ENCODE measurements at regions not wholly inside any gene's neighbourhood (a gene's known extent, or its start where the extent isn't known, plus 50 kb on each side); places are given as distances from the start of the nearest gene placed in this dataset.

DNA sequence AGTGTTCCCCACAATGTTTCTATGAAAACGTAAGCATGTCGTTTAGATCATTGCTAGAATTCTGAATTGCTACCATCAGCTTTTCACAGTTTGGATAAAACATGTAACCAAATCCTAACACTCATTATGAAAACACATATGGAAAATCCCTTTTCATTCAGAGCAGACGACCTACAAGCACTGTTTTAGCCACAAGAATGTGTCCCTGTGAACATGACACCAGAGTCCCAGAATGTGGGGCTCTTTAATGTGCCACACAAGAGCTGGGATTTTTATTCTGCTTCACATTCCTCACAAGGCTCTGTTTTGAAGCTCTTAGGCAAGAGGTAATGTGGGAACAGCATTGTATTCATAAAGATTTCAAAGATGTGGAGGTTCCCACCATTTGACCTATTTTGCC lies 141.1 kb upstream of the CITED2 start:
- no peak for DNase-seq (ENCODE audit: low read depth in 4 of 4, low spot score in 3 of 4)

- no peak for DNase-seq (ENCODE audit: low read depth in 4 of 4, low spot score in 3 of 4)
Observed at GRCh38 chr6:139514819-139515218, 140.4 kb upstream of the CITED2 start.

DNA sequence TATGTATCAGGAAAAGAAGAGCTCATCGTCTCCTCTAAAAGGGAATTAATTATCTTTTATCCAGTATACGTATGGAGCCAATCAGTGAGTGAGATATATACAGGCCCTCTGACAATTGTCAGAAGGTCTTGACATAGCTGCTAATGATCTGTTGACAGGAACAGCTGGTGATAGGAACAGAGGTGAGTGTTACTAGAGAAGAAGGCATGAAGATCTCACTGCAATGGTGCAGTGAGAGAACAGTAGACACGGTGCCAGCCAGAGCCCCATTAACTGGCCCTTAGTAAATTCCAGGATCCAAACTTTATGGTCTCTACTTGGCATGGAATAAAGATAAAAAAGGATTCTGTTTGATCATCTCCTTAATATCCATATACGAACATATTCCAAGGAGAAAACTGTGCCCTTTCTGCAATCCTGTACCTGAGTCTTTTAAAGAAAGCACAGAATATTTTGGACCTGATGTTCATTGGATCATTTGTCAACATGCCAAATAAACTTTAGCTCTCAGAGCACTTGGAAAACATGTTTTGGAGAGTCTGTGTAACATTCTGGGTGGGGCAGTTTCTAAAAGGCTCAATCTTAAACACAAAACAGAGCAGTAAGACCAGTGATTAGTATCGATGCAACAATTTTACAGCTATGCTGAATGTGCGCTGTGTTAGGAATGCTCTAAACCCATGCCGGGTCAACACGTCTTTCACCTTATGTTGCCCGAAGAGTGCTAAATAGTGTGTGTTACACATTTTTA lies 135.8 kb upstream of the CITED2 start:
- DNase-seq (ENCODE audit: low read depth in 4 of 4, low spot score in 3 of 4), result no peak

DNA sequence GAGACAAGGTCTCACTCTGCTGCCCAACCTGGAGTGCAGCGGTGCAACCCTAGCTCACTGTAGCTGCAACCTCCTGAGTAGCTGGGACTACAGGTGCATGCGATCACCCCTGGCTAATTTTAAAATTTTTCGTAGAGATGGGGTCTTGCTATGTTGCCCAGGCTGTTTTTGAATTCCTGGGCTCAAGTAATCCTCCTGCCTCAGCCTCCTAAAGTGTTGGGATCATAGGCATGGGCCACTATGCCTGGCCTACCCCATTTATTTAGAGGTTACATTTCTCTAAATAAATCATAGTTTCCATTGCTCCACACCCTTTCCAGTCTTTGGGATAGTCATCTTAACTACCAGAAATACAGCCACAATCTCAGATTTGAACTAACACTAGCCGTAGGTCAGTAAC lies 134.7 kb upstream of the CITED2 start:
- no peak for DNase-seq (ENCODE audit: low read depth in 4 of 4, low spot score in 3 of 4)

DNA sequence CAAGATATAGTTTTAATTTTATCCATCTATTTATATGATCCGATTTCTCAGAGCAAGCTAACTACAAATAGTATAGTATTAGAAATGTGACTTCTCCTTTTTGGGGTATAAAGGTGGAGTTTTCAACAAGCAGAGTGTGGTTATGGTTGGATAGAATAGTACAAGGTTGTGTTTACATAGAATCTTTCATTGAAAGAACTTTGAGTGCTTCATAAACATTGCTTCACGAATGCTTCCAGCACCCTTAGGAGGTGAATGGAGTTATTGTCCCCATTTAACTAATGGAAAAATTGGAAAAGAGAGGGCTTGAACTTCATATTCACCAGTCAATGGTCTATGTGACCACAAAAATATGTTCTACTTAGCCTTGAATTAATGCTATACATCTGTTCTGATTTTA lies 134.1 kb upstream of the CITED2 start:
- no peak for DNase-seq (ENCODE audit: low read depth in 4 of 4, low spot score in 3 of 4)

GRCh38 chr6:139508023-139508422 lies 133.6 kb upstream of the CITED2 start:
- no peak for DNase-seq (ENCODE audit: low read depth in 4 of 4, low spot score in 3 of 4)

DNA sequence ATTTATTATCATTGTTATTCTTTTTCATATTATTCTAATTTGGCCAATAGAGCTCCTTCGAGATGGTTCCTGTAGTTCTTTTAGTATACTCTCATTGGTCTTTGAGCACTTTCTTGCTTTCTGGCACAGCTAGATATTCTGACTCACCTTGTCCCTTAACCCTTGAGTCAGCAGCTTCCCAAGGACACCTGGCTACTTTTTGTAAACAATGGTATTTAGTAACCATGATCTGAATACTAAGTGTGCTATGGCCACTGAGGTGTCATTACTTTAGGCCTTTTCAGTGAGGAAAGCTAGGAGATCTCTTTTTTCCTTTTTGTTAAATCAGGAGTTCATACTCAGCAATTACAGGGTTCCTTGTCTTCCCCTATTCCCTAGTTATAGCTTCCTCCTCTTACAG lies 126.5 kb upstream of the CITED2 start:
- no peak for DNase-seq (ENCODE audit: low read depth in 4 of 4, low spot score in 3 of 4)

- no peak for DNase-seq (ENCODE audit: low read depth in 4 of 4, low spot score in 3 of 4)
Observed at GRCh38 chr6:139498715-139499114, 124.3 kb upstream of the CITED2 start.

GRCh38 chr6:139497345-139497961 lies 123.0 kb upstream of the CITED2 start:
- no peak for DNase-seq (ENCODE audit: low read depth in 4 of 4, low spot score in 3 of 4)

DNA sequence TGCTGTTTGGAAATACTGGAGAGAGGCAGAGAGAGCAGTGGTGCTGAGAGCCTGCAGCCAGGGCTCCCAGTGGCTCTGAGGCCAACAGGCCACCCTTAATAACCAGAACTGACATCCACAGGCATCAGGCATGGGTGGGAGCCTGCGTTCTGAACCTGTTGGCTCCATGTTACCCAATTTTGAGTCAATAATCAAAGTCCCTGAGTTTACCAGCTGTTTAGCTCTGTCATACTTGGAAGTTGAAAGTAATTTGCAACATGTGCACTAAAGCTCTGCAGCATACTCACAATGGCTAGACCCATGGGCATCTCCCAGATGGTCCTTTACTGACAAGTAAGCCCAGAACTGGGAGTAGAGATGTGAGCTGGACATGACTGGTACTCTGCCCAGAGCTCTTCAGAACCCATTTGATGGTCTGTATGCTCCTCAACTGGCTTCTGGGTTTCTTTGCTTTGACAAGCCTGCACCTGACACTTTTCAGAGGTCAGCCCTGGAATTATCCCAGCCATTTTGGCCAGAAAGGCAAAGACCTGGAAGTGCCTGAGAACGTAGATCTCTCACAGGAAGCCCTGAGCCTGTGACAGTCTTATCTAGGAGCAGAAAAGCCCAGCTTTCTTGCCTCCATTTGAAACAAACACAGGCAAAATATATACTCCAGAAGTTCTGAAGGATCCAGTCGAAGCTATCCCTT lies 122.4 kb upstream of the CITED2 start:
- DNase-seq (ENCODE audit: low read depth in 4 of 4, low spot score in 3 of 4), result no peak

DNA sequence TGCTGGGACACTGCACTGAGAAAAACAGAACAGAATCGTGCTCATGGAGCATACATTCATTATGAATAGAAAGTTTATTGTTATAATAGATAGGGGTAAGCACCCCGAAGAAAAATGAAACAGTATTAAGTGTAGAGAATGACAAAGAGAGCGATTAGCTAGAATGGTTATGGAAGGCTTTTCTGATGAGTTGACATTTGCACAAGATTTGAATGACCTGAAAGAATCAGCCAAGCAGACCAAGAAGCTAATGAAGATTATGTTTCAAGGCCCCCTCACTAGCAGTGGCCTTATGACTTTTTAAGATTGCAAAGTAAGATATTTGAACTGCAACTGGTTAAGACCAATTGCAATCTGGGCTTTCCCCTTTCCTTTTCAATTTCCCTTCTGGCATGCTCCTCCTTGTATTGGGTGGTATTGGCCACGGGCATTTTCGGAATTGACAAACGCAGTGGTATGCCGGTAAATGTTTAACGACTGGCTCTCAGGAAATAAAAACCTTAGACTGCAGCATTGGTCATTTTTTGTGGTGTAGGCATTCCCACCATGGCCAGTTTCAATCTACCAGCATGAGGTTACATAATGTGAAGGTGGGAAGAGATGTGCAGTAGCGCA lies 120.0 kb upstream of the CITED2 start:
- no peak for DNase-seq (ENCODE audit: low read depth in 4 of 4, low spot score in 3 of 4)

DNA sequence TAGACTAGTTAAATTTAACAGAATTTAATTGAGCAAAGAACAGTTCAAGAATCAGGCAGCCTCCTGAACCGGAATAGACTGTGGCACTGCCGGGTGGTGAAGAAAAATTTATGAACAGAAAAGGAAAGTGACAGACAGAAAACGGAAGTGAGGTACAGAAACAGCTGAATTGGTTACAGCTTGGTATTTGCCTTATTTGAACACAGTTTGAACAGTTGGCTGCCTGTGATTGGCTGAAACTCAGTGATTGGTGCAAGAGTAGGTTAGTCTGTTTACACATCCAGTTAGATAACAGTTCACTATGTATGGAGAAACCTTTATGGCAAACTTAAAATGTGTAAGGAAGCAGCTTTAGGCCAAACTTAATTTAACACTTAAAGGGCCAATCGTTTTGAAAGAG lies 116.0 kb upstream of the CITED2 start:
- no peak for DNase-seq (ENCODE audit: low read depth in 4 of 4, low spot score in 3 of 4)

DNA sequence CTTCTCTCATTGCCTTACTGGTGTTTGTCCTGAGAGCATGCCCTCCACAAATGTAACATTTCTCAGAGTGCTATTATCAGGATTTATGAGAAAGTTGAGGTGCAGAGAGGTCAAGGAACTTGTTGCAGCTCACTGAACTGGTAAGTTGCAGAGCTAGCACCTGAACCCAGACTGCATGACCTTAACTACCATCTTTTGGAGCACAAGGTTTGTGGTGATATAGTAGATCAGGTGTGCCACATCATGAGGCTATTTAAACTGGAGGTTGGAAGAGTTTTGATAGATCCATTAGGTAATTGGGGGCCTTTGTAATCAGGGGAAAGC lies 112.0 kb upstream of the CITED2 start:
- no peak for DNase-seq (ENCODE audit: low read depth in 4 of 4, low spot score in 3 of 4)

DNA sequence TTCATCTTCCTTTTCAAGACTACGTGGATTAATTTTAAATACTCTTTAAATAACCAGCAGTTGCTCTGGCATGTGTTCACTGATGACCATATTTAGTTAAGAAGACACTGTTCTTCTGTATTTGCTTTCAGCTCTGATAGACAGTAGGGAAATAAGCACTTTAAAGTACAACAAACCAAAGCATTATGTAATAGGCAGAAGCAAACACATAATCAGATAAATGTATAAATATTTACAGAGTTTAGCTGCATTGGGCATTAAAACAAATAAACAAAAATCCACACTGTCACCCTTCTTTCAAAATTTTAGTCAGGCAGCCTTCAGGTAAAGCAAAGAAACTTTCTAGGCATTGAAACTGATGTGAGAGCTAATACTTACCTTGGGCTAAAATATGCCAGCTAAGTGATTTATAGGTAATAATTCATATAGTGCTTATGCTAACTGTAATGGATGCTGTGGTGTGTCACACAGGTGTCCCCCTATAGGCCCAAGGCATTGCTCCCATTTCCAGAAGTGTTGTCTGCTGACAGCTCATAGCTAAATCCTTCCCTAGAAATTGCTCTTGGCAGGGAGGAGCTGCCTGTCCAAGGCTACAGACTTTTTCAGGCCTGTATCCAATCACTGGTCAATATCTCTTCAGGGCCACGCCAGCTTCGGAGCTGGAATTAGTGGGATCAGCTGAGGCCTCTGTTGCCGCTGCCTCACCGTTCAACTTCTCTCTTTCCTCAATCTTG lies 111.5 kb upstream of the CITED2 start:
- DNase-seq (ENCODE audit: low read depth in 4 of 4, low spot score in 3 of 4), result no peak

DNA sequence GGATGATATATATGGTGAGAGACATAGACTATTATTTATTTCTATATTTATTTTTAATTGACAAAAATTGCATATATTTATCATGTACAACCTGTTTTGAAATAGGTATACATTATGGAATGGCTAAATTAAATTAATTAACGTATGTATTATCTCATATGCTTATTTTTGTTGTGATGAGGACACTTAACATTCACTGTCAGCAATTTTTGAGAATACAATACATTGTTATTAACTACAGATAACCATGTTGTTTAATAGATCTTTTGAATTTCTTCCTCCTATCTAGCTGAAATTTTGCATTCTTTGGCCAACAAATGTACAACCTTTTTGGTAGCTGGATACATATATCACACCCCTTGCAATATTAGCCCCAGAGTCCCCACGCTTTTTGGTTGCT lies 110.7 kb upstream of the CITED2 start:
- no peak for DNase-seq (ENCODE audit: low read depth in 4 of 4, low spot score in 3 of 4)

DNA sequence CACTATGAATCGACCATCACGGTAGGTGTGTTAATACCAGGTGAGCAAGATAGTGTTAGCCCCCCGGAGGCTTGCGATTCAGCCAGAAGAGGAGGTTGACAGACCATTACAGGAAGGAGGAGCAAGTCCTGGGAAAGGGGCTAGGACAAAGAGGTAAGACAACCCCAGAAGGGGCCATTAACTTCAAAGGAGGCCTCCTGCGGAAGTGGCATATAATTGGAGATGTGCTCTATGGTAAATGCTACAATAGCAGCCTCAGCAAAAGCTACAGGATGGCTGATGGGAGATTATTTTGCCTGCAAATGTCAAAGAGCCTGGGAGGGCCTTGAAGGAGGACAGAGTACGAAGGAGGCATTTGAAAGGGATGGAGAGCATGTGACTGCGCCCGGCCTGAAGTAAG lies 108.6 kb upstream of the CITED2 start:
- DNase-seq (ENCODE audit: low read depth in 4 of 4, low spot score in 3 of 4), result no peak

DNA sequence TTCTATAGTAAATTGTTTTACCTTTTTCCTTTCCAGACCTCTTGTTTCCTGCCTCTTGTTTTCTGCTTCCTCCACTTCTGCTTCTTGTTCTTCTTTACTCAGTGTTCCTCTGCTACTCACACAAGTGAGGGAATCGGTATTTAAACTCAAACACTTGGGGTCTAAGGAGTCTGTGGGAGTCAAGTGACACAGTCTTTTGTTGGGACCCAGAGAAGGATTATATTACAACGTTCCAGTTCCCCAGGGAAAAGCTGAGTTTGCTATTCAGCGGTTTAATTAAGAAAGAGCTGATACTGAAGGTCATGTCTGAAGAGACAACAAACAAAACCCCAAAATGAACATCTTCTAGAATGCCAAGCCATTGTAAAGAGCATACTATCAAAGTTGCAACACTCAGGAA lies 107.8 kb upstream of the CITED2 start:
- no peak for DNase-seq (ENCODE audit: low read depth in 4 of 4, low spot score in 3 of 4)

- DNase-seq (ENCODE audit: low read depth in 4 of 4, low spot score in 3 of 4), result no peak
Observed at GRCh38 chr6:139480356-139481165, 106.1 kb upstream of the CITED2 start.

DNA sequence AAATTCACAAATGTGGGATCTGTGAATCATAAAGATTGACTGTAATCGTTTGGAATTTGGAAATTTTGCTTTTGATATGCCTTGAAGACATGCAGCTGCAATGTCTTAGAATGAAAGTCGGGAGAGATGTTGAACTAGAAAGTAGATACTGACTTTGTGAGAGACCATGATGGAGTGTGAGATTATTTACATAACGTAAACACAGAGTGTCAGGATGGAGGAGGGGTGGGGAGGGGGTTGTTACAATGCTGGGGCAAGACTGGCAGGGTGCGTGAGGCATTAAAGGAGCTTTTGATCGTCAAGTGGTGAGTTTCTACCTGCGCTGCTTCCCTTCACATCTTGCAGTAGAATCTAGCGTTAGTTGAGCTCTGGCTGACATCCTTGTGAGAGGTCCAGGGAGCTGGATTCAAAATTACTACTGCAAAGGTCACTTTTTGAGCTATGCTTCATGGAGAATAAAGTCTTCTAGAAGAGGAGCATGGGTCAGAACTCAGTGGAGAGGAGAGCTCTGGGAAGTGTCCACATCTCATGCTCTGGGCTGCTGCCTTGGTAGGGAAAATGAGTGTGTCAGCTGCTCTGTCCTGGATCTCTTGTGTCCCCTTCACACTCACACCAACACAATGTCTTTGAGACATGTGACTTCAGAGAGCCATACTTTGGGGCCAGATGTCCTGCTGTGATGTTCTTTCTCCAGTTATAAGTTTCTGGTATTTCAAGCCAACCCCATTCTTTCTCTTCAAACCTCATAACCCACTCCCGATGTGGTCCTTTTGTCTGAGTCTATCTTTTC lies 105.2 kb upstream of the CITED2 start:
- no peak for DNase-seq (ENCODE audit: low read depth in 4 of 4, low spot score in 3 of 4)
